OCI-LY1 (cell line): ENCODE measurements at regions not wholly inside any gene's neighbourhood (a gene's known extent, or its start where the extent isn't known, plus 50 kb on each side); places are given as distances from the start of the nearest gene placed in this dataset.

ENCODE experiments used
- EZH2 ChIP-seq: fragments of 200-600 bp; sonication (generic), shearing (Covaris generic); IDR thresholded peaks from 2 replicates; pipeline ENCODE4 v1.8.0; 2017; ENCODE audit warnings: borderline replicate concordance, mixed run types, mild to moderate bottlenecking, antibody characterized with exemption, low read length, moderate library complexity, mixed read lengths
- TF ChIP-seq, protein P1 (sequence below): fragments of 200-600 bp; sonication (generic), shearing (Covaris generic); IDR thresholded peaks from 2 replicates; pipeline ENCODE4 v1.5.1; 2017; ENCODE audit warnings: mild to moderate bottlenecking, antibody characterized with exemption, low read length, moderate library complexity, mixed read lengths

DNA sequence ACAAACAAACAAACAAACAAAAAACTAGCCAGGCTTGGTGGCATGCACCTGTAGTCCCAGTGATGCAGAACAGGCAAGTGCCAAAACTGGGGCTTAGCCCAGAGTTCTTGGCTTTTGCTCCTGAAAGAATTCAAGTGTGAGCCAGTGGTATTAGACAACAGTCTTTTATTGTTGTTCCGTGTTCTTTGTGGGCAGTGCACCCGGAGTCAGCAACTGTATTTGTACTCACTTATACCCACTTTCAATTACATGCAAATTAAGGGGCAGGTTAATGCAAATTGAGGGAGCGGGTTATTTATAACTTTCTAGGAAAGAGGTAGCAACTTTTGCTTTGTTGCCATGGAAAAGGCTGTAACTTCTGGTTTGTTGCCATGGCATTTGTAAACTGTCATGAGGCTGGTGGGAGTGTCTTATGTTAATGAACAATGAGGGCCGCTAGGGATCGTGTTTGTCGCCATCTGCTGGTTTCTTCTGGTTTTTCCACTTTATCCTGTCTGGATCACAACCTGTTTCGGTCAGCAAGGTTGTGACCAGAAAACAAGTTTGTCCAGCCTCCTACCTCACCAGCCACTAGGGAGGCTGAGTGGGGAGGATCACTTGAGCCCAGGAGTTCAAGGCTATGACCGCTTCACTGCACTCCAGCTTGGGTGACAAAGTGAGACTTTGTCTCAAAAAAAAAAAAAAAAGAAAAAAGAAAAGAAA lies 88.8 kb upstream of the ESX1 start:
- TF ChIP-seq, protein P1, sequence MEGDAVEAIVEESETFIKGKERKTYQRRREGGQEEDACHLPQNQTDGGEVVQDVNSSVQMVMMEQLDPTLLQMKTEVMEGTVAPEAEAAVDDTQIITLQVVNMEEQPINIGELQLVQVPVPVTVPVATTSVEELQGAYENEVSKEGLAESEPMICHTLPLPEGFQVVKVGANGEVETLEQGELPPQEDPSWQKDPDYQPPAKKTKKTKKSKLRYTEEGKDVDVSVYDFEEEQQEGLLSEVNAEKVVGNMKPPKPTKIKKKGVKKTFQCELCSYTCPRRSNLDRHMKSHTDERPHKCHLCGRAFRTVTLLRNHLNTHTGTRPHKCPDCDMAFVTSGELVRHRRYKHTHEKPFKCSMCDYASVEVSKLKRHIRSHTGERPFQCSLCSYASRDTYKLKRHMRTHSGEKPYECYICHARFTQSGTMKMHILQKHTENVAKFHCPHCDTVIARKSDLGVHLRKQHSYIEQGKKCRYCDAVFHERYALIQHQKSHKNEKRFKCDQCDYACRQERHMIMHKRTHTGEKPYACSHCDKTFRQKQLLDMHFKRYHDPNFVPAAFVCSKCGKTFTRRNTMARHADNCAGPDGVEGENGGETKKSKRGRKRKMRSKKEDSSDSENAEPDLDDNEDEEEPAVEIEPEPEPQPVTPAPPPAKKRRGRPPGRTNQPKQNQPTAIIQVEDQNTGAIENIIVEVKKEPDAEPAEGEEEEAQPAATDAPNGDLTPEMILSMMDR: peak; percentile 42; the same call in 1 of the 2 replicates
- no peak for TF ChIP-seq EZH2
